HG03575 (cell line): ENCODE measurements at regions not wholly inside any gene's neighbourhood (a gene's known extent, or its start where the extent isn't known, plus 50 kb on each side); places are given as distances from the start of the nearest gene placed in this dataset.
"Not testable (repeated sequence)": the region's sequence is repeated elsewhere in the genome, so short reads cannot be mapped to it uniquely, and the experiment has no call there.

Experiments used
- ATAC-seq: cut with Tn5 transposase; IDR thresholded peaks from one replicate; pipeline ENCODE4 v1.9.1; 2021; ENCODE audit not compliant: unreplicated experiment, insufficient number of reproducible peaks, low FRiP score; ENCODE audit errors: extremely low read depth

DNA sequence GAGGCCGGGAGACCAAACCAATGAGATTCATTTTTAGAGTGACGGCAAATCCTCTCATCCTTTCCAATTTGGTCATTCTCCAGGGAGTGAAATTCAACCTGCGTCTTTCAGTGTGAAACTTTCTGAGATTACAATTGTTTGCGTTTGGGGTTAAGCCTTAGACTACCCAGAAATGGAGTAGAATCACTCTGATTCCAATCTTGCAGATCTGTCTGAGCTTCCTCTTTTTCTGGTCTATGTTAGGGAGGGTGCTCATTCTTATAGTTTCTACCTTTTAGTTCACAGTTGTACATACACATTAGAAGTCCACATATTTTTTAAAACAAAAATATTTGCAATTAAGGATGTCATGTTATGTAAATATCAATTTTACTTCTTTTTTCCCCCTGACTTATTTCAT is 183.0 kb upstream of the PHACTR1 start:
- ATAC-seq: no peak

DNA sequence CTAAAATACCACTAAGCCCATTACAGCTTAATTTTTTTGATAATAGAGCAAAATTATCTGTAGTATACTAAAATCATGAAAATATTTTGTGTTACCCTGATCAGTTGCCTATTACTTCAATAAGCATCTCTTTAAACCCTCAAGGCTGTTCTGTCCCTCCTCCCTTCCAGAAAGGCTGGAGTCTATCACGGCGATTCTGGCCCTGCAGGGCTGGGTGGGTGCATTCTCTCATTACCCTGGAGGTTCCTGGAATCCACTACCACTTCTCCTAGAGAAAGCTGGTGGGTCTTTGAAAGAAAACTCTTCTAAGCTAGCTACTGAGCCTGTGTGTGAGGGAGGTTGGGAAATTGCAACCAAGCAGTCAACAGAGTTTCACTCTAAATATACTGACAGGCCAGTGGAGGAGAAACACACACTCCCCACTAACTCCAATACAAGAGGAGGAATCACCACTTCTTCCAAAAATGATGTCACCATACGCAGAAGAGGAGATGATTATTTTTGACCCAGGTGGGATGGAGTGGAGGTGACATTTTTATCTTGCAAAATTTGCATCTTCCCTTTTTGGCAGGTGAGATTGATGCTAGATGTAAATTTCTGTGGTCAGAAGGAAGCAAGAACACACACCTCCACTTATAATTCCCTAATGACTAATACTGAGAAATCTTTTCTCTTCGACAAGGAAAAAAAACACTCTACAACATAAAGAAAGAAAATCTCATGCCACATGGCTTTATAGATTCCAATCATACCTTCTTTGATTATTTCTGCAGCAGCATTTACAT is 182.3 kb upstream of the PHACTR1 start:
- ATAC-seq: no peak

DNA sequence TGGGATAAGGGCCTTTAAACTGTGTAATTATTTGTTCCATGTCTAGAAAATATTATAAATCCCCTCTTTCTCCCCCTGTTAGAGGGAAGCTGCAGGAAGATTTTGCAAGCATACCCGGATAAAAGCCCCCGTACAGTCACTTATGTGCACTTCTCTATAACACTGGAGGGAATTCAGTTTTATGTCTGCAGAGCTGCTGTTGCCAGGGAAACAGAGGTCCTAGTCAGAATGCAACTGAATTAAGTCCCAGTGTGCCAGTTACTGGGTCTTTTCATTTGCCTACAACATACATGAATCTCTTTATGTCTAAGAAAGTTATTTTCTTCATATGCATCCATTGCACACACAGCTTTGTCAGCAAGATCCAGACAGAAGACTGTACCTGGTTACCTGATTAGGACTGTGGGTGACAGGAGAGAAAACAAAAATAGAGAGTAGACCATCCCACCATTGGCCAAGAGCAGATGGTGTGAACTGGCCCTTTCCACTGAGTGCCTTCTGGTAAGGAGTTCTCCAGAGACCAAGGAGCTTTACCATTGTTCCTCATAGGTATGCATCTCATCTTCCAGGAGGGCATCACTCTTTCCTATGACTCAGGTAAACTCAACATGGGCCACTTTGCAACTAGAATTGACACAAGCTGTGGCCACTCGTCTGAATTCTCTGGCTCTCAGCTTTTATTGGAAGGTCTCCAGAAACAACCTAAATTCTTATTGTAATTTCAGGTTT is 180.8 kb upstream of the PHACTR1 start:
- ATAC-seq: no peak

DNA sequence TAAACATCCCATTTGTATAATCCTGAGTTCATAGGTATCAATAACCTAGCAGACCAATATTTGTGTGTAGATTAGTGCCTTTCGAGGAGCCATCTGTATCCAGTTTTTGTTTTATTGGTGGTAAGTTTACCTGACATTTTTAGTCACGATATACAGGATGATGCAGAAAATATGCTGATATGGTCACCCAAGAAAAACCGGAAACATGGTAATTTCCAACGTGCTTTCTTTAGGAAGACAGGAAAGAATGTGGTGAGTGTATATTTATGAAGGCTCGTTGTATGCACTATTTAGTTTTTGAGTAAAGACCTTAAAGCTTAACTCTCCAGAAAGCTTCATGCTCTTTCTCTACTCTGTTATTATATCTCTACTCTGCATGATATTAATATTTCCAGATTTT is 180.2 kb upstream of the PHACTR1 start:
- no peak for ATAC-seq

DNA sequence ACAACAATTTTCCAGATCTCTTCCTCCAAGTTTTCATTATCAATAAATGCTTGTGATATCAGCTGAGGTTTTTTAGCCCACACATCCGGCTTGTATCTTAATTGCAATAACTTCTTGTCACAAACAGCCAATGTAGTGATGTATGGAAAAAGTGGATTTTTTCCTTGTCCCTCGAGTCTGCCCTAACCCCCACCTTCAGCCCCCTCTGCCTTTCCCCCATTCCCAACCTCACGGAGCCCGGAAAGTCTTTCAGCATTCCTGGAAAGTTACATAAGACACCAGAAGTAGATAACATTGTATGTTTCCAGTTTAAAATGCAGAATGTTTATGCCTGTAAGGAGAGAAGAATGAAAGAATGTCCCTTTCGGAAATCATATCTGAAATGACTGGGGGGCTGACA is 179.2 kb upstream of the PHACTR1 start:
- ATAC-seq: no peak

DNA sequence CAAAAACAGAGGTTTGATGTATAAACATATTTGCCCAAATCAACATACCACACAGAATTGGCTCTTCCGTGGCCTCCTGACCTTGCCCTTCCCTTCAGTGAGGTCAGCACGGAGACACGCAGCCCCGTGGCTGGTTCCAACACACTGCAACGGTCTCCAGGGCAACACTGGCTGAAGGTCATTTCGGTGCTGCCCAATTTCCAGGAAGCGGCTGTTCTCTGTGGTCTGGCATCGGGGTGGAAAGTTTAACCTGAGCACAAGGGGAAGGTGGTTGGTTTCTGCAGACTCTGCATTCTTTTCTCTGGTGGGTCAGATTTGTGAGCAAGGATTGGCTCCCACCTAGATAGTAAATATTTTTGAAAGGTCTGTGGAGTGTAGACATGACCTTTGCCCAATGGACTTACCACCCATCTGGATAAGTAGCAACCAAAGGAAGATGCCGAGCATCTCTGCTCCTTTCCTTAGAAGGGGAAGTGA is 177.6 kb upstream of the PHACTR1 start:
- ATAC-seq: no peak

DNA sequence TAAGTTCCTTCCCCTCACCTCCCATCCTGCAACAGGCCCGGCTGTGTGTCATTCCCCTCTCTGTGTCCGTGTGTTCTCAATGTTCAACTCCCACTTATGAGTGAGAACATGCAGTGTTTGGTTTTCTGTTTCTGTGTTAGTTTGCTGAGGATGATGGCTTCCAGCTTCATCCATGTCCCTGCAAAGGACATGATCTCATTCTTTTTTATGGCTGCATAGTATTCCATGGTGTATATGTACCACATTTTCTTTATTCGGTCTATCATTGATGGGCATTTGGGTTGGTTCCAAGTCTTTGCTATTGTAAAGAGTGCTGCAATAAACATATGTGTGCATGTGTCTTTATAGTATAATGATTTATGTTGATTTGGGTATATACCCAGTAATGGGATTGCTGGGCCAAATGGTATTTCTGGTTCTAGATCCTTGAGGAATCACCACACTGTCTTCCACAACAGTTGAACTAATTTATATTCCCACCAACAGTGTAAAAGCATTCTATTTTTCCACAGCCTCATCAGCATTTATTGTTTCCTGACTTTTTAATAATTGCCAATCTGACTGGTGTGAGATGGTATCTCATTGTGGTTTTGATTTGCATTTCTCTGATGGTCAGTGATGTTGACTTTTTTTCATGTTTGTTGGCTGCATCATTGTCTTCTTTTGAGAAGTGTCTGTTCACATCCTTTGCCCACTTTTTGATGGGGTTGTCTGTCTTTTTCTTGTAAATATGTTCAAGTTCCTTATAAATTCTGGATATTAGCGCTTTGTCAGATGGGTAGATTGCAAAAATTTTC is 174.1 kb upstream of the PHACTR1 start:
- ATAC-seq: not testable (repeated sequence)

DNA sequence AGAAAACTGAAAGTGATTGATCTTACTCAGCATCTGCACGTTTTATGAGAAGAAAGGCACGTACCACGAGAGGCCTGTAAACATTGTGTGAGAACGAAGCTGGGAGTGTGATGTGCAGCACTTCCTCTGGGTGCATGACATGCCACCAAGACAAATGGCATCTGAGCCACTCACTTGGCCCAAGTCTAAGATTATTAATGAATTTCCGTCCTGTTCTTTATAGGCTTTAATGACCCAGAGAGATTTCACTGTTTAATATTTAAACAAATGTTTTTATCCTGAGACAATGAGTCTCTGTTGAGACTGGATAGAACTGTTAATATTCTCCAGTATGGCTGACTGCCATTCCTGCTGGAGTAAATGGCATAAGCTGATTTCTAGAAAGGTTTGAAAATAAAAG is 172.6 kb upstream of the PHACTR1 start:
- ATAC-seq: no peak

DNA sequence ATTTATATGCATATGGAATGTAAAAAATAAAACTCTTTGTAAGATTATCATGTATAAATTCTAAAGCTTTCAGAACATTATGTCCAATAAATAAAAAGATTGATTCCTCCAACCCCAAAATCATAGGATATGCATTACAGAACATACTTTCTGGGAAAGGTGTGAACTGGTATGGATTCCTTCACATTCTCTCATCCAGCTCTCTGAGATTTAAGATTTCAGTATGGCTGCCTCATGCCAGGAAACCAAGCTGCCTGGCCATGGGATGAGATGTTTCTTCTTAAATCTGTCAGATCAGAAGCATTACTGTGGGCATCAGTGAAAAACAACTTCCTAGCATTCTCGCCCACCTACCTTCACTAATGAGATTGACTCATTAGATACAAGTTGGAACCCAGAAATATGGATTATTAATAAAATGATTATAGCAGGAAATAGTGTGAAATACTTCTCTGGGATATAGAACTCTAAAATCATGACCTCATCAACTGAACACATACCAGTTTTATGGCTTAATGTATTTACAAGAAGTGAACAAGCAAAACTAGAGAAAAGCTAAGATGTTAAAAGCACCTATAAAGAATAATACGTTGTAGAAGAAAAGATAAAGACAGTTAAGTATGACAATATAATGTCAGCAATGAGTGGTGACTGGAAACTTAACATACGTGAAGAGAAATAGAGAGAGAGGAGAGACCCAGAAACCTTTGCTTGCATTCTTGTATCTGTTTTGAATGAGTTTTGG is 171.6 kb upstream of the PHACTR1 start:
- ATAC-seq: no peak

DNA sequence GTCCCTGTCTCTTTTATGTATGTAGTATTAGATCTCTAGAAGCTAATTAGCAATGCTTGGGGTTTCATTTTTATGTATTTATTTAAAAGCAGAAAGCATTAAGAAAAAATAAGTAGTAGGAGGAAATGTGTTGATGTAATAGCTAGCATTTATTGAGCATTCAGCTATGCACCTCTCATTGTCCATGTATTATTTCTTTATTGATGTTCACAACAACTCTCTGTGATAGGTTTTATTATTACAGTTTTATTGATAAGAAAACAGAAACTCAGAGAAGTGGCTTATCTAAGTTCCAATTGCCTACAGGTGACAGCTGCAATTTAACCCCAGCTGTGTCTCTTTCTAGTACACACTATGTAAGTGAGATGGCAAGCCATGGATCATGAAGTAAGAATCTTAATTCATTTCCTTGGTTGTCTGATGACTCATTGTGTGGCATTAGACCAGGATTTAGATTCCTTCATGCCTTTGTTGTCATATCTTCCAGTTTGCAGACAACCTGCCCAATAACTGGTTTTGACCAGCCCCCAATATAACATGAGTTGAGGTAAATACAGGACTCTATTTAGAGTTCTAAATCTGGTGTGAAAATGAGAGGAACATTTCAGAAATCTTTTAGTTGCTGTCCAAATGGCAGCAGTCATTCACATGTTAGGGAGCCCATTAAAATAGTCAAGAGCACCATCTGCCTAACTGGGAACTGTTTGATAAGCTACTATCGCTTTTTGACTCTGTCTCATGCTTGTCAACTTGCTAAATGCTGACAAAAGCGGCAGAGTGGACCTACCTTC is 170.8 kb upstream of the PHACTR1 start:
- ATAC-seq: no peak

DNA sequence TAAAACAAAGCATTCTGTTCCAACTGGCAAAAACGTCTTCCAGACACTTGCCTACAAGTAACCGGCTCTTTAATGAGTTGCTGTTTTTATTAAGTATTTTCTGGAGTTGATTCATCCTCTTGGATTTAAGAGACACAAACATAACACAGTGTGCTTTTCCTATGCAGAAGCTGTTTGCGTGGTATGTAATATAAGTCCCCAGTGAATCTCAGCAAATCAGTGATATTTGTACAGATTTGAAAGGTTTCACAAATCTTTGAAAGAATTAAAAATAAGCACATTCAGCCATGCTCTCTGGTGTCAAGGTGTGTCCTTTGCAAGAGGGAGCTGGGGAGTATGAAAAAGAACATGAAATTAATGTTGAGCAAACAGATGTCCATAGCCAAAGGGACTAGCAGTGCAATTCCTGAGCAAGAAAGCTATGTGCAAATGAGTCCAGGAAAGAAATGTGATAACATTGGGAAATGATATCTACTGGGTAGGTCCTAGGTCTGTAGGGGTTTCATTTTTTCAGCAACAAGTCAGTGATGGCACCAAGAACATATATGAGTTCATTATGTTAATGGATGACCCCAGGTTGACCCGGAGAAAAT is 170.1 kb upstream of the PHACTR1 start:
- ATAC-seq: no peak

DNA sequence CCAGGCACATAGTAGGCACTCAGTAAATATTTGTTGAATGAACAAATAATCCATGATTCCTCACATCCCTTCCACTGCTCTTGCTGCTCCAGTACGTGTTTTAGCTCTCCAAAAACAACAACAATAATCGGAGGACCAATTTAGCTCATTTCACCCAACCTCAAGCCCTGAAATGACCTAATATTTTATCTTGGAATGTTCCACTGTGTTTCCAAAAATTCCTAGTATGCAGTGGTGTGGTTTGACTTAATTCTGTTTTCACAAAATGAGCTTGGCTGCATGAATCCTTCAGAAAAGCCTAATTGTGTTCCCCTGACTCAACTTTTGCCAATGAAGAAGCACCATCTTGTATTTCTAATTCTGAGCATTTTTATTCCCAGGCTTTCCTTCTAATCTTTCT is 168.0 kb upstream of the PHACTR1 start:
- no peak for ATAC-seq

DNA sequence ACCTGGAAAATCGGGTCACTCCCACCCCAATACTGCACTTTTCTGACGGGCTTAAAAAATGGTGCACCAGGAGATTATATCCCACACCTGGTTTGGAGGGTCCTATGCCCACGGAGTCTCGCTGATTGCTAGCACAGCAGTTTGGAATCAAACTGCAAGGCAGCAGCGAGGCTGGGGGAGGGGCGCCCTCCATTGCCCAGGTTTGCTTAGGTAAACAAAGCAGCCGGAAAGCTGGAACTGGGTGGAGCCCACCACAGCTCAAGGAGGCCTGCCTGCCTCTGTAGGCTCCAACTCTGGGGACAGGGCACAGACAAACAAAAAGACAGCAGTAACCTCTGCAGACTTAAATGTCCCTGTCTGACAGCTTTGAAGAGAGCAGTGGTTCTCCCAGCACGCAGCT is 167.1 kb upstream of the PHACTR1 start:
- not testable (repeated sequence) for ATAC-seq

DNA sequence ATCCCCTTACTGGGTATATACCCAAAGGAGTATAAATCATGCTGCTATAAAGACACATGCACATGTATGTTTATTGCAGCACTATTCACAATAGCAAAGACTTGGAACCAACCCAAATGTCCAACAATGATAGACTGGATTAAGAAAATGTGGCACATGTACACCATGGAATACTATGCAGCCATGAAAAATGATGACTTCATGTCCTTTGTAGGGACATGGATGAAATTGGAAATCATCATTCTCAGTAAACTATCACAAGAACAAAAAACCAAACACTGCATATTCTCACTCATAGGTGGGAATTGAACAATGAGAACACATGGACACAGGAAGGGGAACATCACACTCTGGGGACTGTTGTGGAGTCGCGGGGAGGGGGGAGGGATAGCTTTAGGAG is 161.7 kb upstream of the PHACTR1 start:
- not testable (repeated sequence) for ATAC-seq

DNA sequence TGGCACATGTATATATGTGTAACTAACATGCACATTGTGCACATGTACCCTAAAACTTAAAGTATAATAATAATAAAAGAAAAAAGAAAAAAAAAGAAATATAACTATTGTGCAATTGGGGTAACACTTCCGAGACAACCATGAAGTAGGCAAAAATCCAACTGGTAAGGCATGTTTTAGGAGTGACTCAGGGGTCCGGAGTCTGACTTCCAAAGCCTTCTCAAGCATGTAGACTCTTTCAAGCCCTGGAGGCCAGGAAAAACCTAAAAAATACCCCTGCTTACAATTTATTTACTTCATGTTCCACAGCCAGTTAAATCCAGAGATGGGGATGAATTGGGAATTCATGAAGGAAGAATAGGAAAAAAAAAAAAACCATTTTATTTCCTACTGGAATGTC is 161.3 kb upstream of the PHACTR1 start:
- ATAC-seq: no peak

DNA sequence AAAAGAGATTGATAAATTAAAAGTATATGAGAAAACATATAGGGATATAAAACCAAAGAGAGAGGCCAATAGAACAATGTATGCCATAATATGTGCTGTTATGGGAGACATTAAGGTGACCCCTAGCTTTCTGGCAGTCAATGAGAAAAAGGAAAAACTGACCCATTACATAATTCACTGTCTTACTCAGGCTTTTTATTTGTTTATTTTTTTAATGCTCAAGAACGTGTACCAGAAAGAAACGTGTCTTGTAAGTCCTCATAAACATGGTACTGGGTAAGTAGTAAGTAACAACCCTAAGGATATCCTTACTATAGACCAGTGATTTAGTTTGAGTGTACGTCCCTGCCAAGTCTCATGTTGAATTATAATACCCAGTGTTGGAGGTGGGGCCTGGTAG is 160.8 kb upstream of the PHACTR1 start:
- ATAC-seq: no peak

DNA sequence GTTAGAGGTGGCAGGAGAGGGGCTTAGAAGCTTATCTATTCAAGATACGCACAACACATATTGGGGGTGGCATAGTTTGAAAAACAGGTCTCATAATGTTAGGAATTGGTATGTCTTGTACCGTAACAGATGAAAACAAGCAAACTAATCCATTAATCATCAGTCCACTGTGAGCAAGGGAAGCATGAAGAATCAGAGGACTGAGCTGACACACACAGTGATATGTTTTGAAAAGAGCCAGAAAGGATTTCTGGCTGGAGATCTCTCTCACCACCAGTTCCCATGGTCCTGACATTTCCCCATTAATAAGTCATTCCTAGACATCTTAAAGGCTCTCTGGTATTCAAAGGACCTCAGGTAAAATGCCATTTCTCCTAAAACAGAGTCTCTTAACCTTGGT is 158.8 kb upstream of the PHACTR1 start:
- no peak for ATAC-seq

DNA sequence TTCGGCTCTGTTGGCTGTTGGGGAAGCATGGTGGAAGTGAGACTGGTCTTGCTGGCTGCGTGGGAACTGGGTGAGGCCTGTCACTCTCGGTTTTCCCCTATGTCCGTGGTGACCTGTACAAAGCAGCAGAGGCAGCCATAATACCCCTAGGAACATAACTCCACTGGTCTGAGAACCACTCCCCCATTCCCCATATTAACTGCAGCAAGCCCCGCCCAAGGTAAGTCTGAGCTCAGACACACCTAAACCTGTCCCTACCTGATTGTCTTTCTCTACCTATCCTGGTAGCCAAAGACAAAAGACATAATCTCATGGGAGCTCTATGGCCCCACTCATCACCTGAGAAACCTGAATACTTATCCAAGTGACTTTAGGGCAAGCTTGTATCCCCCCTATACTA is 156.3 kb upstream of the PHACTR1 start:
- ATAC-seq: no peak
